ENCODE measurements at regions not wholly inside any gene's neighbourhood (a gene's known extent, or its start where the extent isn't known, plus 50 kb on each side); places are given as distances from the start of the nearest gene placed in this dataset.
"Not testable (repeated sequence)": the region's sequence is repeated elsewhere in the genome, so short reads cannot be mapped to it uniquely, and the experiment has no call there.

DNA sequence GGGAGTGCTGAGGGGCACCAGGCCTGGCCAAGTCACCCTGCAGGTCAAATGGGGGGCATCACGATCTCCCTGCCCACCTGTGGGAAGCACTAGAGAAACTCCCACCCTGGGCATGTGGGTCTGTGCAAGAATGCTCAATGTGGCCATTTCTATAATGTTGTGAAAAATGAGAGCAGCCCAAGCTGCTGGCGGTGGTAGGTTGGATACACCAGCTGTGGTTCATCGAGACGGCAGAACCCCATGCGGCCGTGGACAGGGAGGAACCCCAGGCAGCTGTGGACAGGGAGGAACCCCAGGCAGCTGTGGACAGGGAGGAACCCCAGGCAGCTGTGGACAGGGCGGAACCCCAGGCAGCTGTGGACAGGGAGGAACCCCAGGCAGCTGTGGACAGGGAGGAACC, 129.1 kb downstream of the BRD1 start:
- BruUV-seq (replicated peaks); FAIRE-seq; ATAC-seq; intact Hi-C loops (cut with micrococcal nuclease; ENCODE audit: unreplicated experiment); H3K4me2 ChIP-seq (ENCODE audit: low read depth, low read length); in situ Hi-C loops (cut with HindIII; ENCODE audit: extremely low pct_ligation_motif_present, low pct_unique_long_range_greater_than_20kb); H3K36me3 ChIP-seq (replicated peaks in 1 of 2; ENCODE audit: control insufficient read depth in 1 of 2, insufficient read depth in 2 of 2, low read length in 2 of 2); H3K9ac ChIP-seq (ENCODE audit: insufficient read depth, low read depth, low read length); H2AFZ ChIP-seq (ENCODE audit: low read length); H4K20me1 ChIP-seq (ENCODE audit: insufficient read depth, low read length); POLR2A ChIA-PET; H3K4me1 ChIP-seq (ENCODE audit: insufficient read depth, low read length); DNase-seq (ENCODE audit: low spot score); H3K4me3 ChIP-seq (replicated peaks in 1 of 3; ENCODE audit: insufficient read depth in 1 of 3, low read depth in 2 of 3, low read length in 3 of 3); H3K79me2 ChIP-seq (ENCODE audit: insufficient read depth, low read length); CTCF ChIA-PET (ENCODE audit: low intra/inter-chr PET ratio, low total read pairs); H3K27ac ChIP-seq (ENCODE audit: extremely low read length, insufficient read depth, low read length): not testable (repeated sequence)
- 30% methylated on average over 7 of the region's 7 CpGs for WGBS (ENCODE audit: low lambda C conversion rate)
- Histone ChIP-seq H3K27me3 (ENCODE audit: control insufficient read depth in 1 of 2, insufficient read depth in 2 of 2, low read length in 2 of 2) (peaks cover 2 to 37% of the 10 kb centered on the region in 2 experiments; a peak in 4 of 5 replicates), H3K9me3 (ENCODE audit: low read length) (peaks cover 19% of the 10 kb centered on the region)

DNA sequence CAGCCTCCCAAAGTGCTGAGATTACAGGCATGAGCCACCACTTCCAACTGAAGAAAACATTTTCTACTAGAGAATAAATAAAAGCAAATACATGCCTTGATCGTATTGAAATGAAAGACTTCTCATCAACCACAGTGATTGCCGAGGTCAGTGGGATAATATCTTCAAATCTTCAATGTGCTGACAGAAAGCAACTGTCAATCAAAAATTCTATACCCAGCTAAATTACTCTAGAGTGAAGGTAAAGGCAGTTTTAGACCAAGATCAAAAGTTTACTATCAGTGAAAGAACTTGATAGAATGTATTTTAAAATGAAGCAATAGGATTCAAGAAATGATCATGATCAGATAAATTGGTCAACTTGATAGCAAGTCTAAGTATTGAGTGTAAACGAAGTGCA, 130.6 kb downstream of the BRD1 start:
- no peaks in the 10 kb centered on the region for H3K36me3 ChIP-seq (replicated peaks in 1 of 2; ENCODE audit: control insufficient read depth in 1 of 2, insufficient read depth in 2 of 2, low read length in 2 of 2)
- POLR2A ChIA-PET: no interaction called here
- BruUV-seq (replicated peaks): no TSS peak
- no peak for ATAC-seq
- whole genome bisulfite sequencing (ENCODE audit: low lambda C conversion rate): 17% methylated on average over 3 of the region's 3 CpGs
- no peak overlapping the region for H3K27ac ChIP-seq (ENCODE audit: extremely low read length, insufficient read depth, low read length)
- H3K9me3 ChIP-seq (ENCODE audit: low read length): peaks cover 15% of the 10 kb centered on the region
- no peak for FAIRE-seq
- CTCF ChIA-PET (ENCODE audit: low intra/inter-chr PET ratio, low total read pairs): no interaction called here
- TF ChIP-seq ZNF510 (CRISPR knock-in tag; IDR thresholded peaks at IDR 0.05; ENCODE audit: low read depth) (no peak), CENPX (CRISPR knock-in tag; IDR thresholded peaks at IDR 0.05) (no peak), ZFP1 (CRISPR knock-in tag; IDR thresholded peaks at IDR 0.05) (peak; percentile 53; the same call in 1 of the 2 replicates), ZFYVE20 (CRISPR knock-in tag; IDR thresholded peaks at IDR 0.05; ENCODE audit: borderline replicate concordance, low read depth) (no peak)
- TF ChIP-seq, protein P1, sequence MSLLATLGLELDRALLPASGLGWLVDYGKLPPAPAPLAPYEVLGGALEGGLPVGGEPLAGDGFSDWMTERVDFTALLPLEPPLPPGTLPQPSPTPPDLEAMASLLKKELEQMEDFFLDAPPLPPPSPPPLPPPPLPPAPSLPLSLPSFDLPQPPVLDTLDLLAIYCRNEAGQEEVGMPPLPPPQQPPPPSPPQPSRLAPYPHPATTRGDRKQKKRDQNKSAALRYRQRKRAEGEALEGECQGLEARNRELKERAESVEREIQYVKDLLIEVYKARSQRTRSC (CRISPR knock-in tag; IDR thresholded peaks at IDR 0.05; ENCODE audit: low read depth): no peak
- TF ChIP-seq, protein P2, sequence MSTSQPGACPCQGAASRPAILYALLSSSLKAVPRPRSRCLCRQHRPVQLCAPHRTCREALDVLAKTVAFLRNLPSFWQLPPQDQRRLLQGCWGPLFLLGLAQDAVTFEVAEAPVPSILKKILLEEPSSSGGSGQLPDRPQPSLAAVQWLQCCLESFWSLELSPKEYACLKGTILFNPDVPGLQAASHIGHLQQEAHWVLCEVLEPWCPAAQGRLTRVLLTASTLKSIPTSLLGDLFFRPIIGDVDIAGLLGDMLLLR (CRISPR knock-in tag; IDR thresholded peaks at IDR 0.05): no peak
- DNase-seq (ENCODE audit: low spot score): no peak
- H3K9ac ChIP-seq (ENCODE audit: insufficient read depth, low read depth, low read length): no peak overlapping the region
- H2AFZ ChIP-seq (ENCODE audit: low read length): no peak overlapping the region
- no peaks in the 10 kb centered on the region for H3K79me2 ChIP-seq (ENCODE audit: insufficient read depth, low read length)
- intact Hi-C loops (cut with micrococcal nuclease; ENCODE audit: unreplicated experiment) (no loop called here), in situ Hi-C loops (cut with HindIII; ENCODE audit: extremely low pct_ligation_motif_present, low pct_unique_long_range_greater_than_20kb) (no loop called here)
- H3K4me2 ChIP-seq (ENCODE audit: low read depth, low read length): no peak overlapping the region
- H3K27me3 ChIP-seq (ENCODE audit: control insufficient read depth in 1 of 2, insufficient read depth in 2 of 2, low read length in 2 of 2): peaks cover 2 to 38% of the 10 kb centered on the region in 2 experiments; a peak in 4 of 5 replicates
- H4K20me1 ChIP-seq (ENCODE audit: insufficient read depth, low read length): no peaks in the 10 kb centered on the region
- H3K4me3 ChIP-seq (replicated peaks in 1 of 3; ENCODE audit: insufficient read depth in 1 of 3, low read depth in 2 of 3, low read length in 3 of 3): no peak overlapping the region
- no peaks in the 10 kb centered on the region for H3K4me1 ChIP-seq (ENCODE audit: insufficient read depth, low read length)

Data from HepG2 (cell line).